ENCODE measurements at regions not wholly inside any gene's neighbourhood (a gene's known extent, or its start where the extent isn't known, plus 50 kb on each side); places are given as distances from the start of the nearest gene placed in this dataset.

DNA sequence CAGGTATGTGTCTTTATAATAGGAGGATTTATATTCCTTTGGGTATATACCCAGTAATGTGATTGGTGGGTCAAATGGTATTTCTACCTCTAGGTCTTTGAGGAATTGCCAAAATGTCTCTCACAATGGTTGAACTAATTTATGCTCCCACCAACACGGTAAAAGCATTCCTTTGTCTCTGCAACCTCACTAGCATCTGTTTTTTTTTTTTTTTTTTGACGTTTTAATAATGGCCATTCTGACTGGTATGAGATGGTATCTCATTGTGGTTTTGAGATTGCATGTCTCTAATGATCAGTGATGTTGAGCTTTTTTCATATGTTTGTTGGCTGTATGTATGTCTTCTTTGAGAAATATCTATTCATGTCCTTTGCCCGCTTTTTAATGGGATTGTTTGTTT lies 144.9 kb upstream of the RGS17 start:
- no peak for DNase-seq (ENCODE audit: extremely low read depth, low read depth)
- no peak for TF ChIP-seq CTCF (IDR thresholded peaks at IDR 0.05; ENCODE audit: low read depth, low read length)

DNA sequence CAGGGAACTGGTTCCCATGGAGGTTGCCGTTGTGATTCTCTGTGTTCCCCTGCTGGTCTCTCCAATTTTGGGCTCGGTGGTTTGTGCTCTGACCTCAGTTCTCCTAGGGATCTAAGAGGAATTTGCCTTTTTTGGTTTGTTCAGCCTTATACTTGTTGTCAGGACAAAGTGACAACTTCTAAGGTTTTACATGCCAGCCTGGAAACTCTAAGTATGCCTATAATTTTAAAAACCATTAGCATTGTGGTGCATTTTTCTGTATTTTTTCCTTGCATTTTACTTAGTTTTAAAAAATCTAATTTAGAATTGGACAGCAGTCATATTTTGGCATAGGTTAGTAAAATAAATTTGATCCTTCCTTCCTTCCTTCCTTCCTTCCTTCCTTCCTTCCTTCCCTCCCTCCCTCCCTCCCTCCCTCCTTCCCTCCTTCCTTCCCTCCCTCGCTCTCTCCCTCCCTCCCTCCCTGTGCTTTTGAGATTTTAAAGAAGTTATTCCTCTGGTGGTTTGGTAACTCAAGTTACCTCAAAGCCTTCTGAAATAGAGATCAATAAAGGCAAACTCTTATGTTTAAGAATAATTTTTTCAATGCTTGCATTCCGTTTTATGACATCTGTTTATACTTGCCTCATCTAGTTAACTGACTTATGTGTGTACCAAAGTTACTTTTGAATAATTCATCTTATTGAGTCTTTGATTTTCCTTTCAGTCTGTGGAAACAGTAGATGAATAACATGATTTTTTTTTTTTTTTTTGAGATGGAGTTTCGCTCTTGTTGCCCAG lies 141.3 kb upstream of the RGS17 start:
- DNase-seq (ENCODE audit: extremely low read depth, low read depth) = no peak
- no peak for TF ChIP-seq CTCF (IDR thresholded peaks at IDR 0.05; ENCODE audit: low read depth, low read length)

- DNase-seq (ENCODE audit: extremely low read depth, low read depth) = no peak
- no peak for TF ChIP-seq CTCF (IDR thresholded peaks at IDR 0.05; ENCODE audit: low read depth, low read length)
Measured at GRCh38 chr6:153263489-153263888, 132.4 kb upstream of the RGS17 start.

DNA sequence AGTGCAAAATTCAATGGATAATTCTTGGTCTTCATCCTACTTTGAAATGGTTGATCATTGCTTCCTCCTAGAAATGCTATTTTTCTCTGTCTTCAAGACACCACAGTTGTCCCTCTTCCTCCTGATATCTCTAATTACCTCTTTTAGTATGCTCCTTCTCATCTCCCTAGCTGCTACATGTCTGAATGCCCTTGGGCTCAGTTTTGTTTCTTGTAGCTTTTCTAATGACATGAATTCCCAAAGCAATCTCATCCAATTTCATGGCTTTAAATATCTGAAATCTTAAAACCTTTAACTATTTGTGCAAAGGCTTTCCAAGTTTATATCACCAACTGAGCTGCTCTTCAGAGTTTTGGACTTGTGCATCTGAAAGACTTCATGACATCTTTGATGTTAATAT lies 120.2 kb upstream of the RGS17 start:
- DNase-seq (ENCODE audit: extremely low read depth, low read depth) = no peak
- TF ChIP-seq CTCF (IDR thresholded peaks at IDR 0.05; ENCODE audit: low read depth, low read length) = no peak

- no peak for DNase-seq (ENCODE audit: extremely low read depth, low read depth)
- no peak for TF ChIP-seq CTCF (IDR thresholded peaks at IDR 0.05; ENCODE audit: low read depth, low read length)
Measured at GRCh38 chr6:153237670-153238069, 106.6 kb upstream of the RGS17 start.

GRCh38 chr6:153231048-153231646 lies 100.1 kb upstream of the RGS17 start:
- TF ChIP-seq CTCF (IDR thresholded peaks at IDR 0.05; ENCODE audit: low read depth, low read length) = peak; percentile 81
- DNase-seq (ENCODE audit: extremely low read depth, low read depth) = no peak

DNA sequence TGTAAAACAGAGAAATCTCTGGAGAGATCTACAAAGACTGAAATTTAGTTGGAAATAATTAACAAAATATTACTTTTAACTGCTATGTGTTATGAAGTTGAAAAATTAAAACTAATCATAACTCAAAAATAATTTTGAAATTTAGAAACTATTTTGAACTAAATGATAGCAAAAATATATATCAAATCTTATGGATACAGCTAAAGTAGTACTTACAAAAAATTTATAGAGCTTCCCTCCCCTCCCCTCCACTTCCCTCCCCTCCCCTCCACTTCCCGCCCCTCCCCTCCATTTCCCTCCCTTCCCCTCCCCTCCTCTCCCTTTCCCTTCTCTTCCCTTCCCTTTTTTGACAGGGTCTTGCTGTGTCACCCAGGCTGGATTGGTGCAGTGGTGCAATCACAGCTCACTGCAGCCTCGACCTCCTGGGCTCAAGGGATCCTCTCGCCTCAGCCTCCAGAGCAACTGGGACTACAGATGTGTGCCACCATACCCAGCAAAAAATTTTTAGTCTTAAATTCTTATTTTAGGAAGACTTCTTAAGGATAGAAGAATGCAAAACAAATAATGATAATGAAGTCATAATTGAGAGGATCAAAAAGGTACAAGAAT lies 87.2 kb upstream of the RGS17 start:
- TF ChIP-seq CTCF (IDR thresholded peaks at IDR 0.05; ENCODE audit: low read depth, low read length) = no peak
- DNase-seq (ENCODE audit: extremely low read depth, low read depth) = no peak
